Upper lobe of right lung (tissue), 1 donor: ENCODE measurements at regions not wholly inside any gene's neighbourhood (a gene's known extent, or its start where the extent isn't known, plus 50 kb on each side); places are given as distances from the start of the nearest gene placed in this dataset.

Source experiments
- ATAC-seq: fragments of 200-7000 bp; cut with Tn5 transposase; one replicate; pipeline ENCODE4 v1.9.1; 2020; ENCODE audit warnings: mild to moderate bottlenecking, moderate library complexity
- DNase-seq: peaks from one replicate; pipeline ENCODE4 v3.0.0-alpha.2; 2020
- H3K27ac ChIP-seq: fragments of 200-600 bp; one replicate; pipeline ENCODE4 v1.8.0; 2022
- H3K27me3 ChIP-seq: fragments of 200-600 bp; one replicate; pipeline ENCODE4 v1.8.0; 2022; ENCODE audit warnings: mild to moderate bottlenecking
- H3K36me3 ChIP-seq: fragments of 200-600 bp; one replicate; pipeline ENCODE4 v1.8.0; 2022
- H3K4me1 ChIP-seq: fragments of 200-600 bp; one replicate; pipeline ENCODE4 v1.8.0; 2022
- H3K4me3 ChIP-seq: fragments of 200-600 bp; one replicate; pipeline ENCODE4 v1.8.0; 2022; ENCODE audit warnings: mild to moderate bottlenecking
- H3K9me3 ChIP-seq: fragments of 200-600 bp; one replicate; pipeline ENCODE4 v1.8.0; 2022
- intact Hi-C: fragments of 100-400 bp; cut with DNase I; formaldehyde crosslinking; loops from one replicate; pipeline ENCODE4 v1.11.0; 2022
- TF ChIP-seq, protein P1 (sequence below): fragments of 200-600 bp; IDR thresholded peaks from one replicate; pipeline ENCODE4 v1.8.0; 2022; ENCODE audit warnings: antibody characterized with exemption
- donor health status: DM: no; HTN: yes; CAD: no; lungs with severe emphysema.

DNA sequence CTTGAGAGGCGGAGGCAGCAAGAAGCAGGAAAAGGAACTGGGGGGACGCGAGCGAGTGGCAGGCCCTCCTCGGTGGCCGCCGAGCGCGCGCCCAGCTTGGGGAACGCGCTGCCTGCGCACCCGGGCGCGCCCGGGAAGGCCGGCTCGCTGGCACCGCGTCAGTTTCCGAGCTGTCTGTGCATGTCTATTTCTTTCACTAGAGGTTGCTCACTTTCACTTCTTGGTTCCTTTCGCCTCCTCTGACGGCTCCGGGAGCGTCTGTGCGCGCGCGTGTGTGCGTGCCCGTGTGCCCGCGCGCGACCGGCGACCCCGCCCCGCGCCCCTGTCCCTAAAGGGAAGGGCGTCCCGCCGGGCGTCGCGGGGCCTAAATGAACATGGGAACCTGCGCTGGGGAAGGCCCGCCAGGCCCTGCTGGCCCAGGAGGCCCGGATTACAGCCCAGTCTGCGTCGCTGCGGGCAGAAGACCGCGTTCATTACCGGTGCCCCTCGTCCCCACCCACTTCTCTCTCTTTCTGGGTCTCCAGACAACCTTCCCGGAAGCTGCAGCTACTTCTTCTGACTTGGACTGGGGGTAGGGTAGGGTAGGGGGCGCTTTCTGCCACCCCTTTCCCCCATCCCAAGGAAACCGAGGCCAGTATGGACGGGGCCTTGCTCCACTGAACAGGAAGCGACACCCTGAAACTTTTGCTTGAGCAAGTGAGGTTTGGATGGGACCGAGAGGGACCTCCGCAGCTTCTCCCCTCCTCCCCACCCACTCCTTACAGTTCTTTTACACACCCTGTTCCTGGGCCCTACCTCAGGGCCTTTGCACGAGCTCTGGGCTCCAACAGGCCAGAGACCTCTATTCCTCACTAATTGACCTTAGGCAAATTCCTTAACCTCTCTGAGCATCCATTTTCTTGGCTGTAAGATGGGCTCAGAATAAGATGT is 205.8 kb upstream of the IER5L start:
- Histone ChIP-seq H3K9me3 (no peaks in the 10 kb centered on the region), H3K4me3 (peak overlapping the region; percentile 69), H3K4me1 (peaks cover 12% of the 10 kb centered on the region), H3K27ac (peak overlapping the region; percentile 96), H3K27me3 (no peaks in the 10 kb centered on the region), H3K36me3 (no peaks in the 10 kb centered on the region)
- ATAC-seq (peak; percentile 88), DNase-seq (peak; percentile 91)
- TF ChIP-seq, protein P1, sequence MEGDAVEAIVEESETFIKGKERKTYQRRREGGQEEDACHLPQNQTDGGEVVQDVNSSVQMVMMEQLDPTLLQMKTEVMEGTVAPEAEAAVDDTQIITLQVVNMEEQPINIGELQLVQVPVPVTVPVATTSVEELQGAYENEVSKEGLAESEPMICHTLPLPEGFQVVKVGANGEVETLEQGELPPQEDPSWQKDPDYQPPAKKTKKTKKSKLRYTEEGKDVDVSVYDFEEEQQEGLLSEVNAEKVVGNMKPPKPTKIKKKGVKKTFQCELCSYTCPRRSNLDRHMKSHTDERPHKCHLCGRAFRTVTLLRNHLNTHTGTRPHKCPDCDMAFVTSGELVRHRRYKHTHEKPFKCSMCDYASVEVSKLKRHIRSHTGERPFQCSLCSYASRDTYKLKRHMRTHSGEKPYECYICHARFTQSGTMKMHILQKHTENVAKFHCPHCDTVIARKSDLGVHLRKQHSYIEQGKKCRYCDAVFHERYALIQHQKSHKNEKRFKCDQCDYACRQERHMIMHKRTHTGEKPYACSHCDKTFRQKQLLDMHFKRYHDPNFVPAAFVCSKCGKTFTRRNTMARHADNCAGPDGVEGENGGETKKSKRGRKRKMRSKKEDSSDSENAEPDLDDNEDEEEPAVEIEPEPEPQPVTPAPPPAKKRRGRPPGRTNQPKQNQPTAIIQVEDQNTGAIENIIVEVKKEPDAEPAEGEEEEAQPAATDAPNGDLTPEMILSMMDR, result peak; percentile 22
- intact Hi-C loops, result no loop called here

DNA sequence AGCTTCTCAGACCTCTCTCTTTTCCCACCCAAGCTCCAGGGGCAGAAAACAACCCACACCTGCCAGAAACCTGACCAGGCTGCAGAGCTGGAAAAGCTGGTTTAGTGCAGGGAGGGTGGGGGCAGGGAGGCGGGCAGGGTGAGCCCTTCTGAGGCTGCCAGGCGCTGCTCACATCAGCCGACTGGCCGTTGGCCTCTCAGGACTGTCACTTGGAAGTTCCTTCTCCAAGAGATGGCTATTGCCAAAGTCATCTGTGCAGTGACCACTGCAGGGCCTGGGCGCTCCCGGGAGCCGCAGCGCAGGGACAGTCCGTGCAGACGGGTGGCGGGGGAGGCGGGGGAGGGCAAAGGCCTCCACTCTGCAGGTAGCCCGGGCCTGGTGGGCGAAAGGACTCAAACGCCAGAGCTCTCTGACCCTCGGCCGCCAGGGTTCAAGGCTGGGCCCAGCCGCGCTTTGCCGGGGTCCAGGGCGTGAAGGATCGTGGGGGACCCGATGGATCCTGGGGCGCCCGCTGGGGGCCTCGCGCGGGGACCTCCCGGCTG is 205.0 kb upstream of the IER5L start:
- no peaks in the 10 kb centered on the region for H3K36me3 ChIP-seq
- H3K27ac ChIP-seq, result peak overlapping the region; percentile 96
- intact Hi-C loops, result no loop called here
- no peaks in the 10 kb centered on the region for H3K27me3 ChIP-seq
- ATAC-seq (peak; percentile 79), DNase-seq (peak; percentile 87)
- no peaks in the 10 kb centered on the region for H3K9me3 ChIP-seq
- H3K4me1 ChIP-seq, result peaks cover 12% of the 10 kb centered on the region
- TF ChIP-seq, protein P1, result no peak
- H3K4me3 ChIP-seq, result peak overlapping the region; percentile 69

DNA sequence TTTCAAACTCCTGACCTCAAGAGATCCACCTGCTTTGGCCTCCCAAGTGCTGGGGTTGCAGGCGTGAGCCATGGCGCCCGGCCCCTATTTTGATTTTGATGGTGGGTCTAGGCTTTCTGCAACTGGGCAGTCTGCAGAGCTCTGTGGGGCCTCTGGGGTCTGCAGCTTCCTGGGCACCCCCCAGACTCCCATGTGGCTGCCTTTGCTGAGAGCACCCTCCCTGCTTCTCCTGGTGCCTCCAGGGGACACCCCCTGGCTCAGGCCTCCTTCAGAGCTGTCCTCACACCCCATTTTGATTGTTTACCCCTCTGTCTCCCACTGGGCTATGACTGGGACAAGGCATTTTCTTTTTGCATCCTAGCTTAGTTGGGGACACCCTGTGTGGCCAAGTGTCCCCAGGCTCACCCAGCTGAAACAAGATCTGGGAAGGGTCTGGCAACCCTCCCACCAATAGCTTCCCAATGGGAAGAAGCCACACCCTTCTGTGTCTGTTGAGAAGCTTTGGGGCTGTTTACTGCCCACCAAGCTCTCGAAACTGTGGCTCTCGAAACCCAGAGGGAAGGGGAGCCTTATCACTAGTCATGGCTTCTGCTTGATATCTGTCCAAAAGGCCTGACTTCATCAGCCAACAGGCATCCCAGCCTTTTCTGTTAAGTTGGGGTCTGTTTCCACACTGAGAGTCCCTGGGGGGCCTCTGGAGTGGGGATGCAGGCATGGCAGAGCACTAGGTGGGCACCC is 204.4 kb upstream of the IER5L start:
- H3K9me3 ChIP-seq, result no peaks in the 10 kb centered on the region
- no peaks in the 10 kb centered on the region for H3K36me3 ChIP-seq
- TF ChIP-seq, protein P1, result no peak
- DNase-seq (no peak), ATAC-seq (no peak)
- H3K27me3 ChIP-seq, result no peaks in the 10 kb centered on the region
- peaks cover 12% of the 10 kb centered on the region for H3K4me1 ChIP-seq
- H3K4me3 ChIP-seq, result peak overlapping the region; percentile 69
- intact Hi-C loops, result no loop called here
- peak overlapping the region; percentile 96 for H3K27ac ChIP-seq

DNA sequence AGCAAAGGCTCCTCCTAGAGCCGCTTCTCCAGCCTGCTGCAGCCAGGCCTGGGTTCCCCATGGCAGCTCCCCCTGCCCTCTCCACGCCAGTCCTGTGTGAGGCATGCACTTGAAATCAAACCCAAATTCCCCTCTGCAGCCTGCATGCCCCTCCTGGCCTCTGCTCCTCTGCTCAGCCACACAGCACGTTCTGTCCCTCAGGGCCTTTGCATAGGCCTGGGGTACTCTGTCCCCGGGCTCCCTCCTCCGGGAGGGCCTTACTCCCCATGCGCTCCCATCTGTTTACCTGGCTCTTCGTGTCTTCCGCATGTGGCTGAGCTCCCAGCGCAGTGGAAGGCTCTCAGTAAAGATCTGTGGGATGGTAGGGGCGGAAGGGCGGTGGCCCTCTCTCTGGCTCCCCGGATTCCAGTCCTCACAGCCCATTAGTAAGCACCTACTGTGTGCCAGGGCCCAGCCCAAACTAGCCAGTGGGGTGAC is 203.5 kb upstream of the IER5L start:
- no peak overlapping the region for H3K27ac ChIP-seq
- H3K9me3 ChIP-seq, result no peaks in the 10 kb centered on the region
- no peak overlapping the region for H3K4me3 ChIP-seq
- TF ChIP-seq, protein P1, result no peak
- DNase-seq (no peak), ATAC-seq (no peak)
- H3K27me3 ChIP-seq, result no peaks in the 10 kb centered on the region
- no peaks in the 10 kb centered on the region for H3K36me3 ChIP-seq
- intact Hi-C loops, result no loop called here
- H3K4me1 ChIP-seq, result peaks cover 12% of the 10 kb centered on the region

DNA sequence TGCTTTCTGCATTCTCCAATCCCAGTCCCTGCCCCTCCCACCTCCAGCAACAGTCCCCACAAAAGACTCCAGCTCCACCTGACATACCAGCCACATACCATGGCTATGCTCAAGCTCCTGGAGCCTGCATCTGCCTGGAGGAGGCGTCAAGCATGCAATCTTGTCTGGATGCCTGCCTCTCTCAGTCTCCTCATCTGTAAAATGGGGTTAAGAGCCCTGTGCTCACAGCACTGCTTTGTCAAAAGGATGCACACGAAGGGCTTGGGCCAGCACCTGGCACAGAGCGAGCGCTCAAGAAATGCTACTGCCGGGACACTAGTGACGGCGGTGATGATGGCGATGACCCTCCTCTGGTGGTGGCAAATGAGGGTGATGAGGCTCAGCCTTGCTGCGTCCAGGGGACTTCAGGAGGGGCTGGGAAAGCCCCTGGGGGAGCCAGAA is 202.9 kb upstream of the IER5L start:
- Histone ChIP-seq H3K36me3 (no peaks in the 10 kb centered on the region), H3K4me1 (peaks cover 12% of the 10 kb centered on the region), H3K9me3 (no peaks in the 10 kb centered on the region), H3K27ac (no peak overlapping the region), H3K27me3 (no peaks in the 10 kb centered on the region), H3K4me3 (no peak overlapping the region)
- no peak for ATAC-seq
- TF ChIP-seq, protein P1, result no peak
- no peak for DNase-seq
- intact Hi-C loops, result no loop called here
